ENCODE measurements at regions not wholly inside any gene's neighbourhood (a gene's known extent, or its start where the extent isn't known, plus 50 kb on each side); places are given as distances from the start of the nearest gene placed in this dataset.

- H3K4me1 ChIP-seq (ENCODE audit: insufficient read depth, poor library complexity, severe bottlenecking): no peaks in the 10 kb centered on the region
- TF ChIP-seq CTCF (IDR thresholded peaks at IDR 0.05; ENCODE audit: poor library complexity, severe bottlenecking): no peak
- DNase-seq (ENCODE audit: low spot score): no peak
- no peaks in the 10 kb centered on the region for H3K9me3 ChIP-seq (ENCODE audit: severe bottlenecking)
- no peaks in the 10 kb centered on the region for H3K36me3 ChIP-seq (ENCODE audit: low read depth)
- no peaks in the 10 kb centered on the region for H3K27me3 ChIP-seq (ENCODE audit: insufficient read depth, poor library complexity, severe bottlenecking)
- no peak overlapping the region for H3K4me3 ChIP-seq (ENCODE audit: severe bottlenecking)
- ATAC-seq (ENCODE audit: low read depth): no peak
- H3K27ac ChIP-seq (ENCODE audit: poor library complexity, severe bottlenecking): no peak overlapping the region
These were observed 59.0 kb upstream of the ODC1 start for GRCh38 chr2:10507106-10507505.

GRCh38 chr2:10504994-10505820, 57.1 kb upstream of the ODC1 start:
- H3K27ac ChIP-seq (ENCODE audit: poor library complexity, severe bottlenecking): no peak overlapping the region
- TF ChIP-seq CTCF (IDR thresholded peaks at IDR 0.05; ENCODE audit: poor library complexity, severe bottlenecking): no peak

GRCh38 chr2:10504370-10504993, 56.4 kb upstream of the ODC1 start:
- no peak for TF ChIP-seq CTCF (IDR thresholded peaks at IDR 0.05; ENCODE audit: poor library complexity, severe bottlenecking)
- no peaks in the 10 kb centered on the region for H3K9me3 ChIP-seq (ENCODE audit: severe bottlenecking)
- no peak for DNase-seq (ENCODE audit: low spot score)
- H3K36me3 ChIP-seq (ENCODE audit: low read depth): no peaks in the 10 kb centered on the region
- H3K4me3 ChIP-seq (ENCODE audit: severe bottlenecking): no peak overlapping the region
- no peak for ATAC-seq (ENCODE audit: low read depth)
- H3K27ac ChIP-seq (ENCODE audit: poor library complexity, severe bottlenecking): no peak overlapping the region
- H3K27me3 ChIP-seq (ENCODE audit: insufficient read depth, poor library complexity, severe bottlenecking): no peaks in the 10 kb centered on the region
- no peaks in the 10 kb centered on the region for H3K4me1 ChIP-seq (ENCODE audit: insufficient read depth, poor library complexity, severe bottlenecking)

More at GRCh38 chr2:10504994-10505820, 57.1 kb upstream of the ODC1 start:
- H3K36me3 ChIP-seq (ENCODE audit: low read depth): no peaks in the 10 kb centered on the region
- DNase-seq (ENCODE audit: low spot score) (no peak), ATAC-seq (ENCODE audit: low read depth) (no peak)
- no peaks in the 10 kb centered on the region for H3K27me3 ChIP-seq (ENCODE audit: insufficient read depth, poor library complexity, severe bottlenecking)
- H3K4me3 ChIP-seq (ENCODE audit: severe bottlenecking): no peak overlapping the region
- H3K4me1 ChIP-seq (ENCODE audit: insufficient read depth, poor library complexity, severe bottlenecking): no peaks in the 10 kb centered on the region
- H3K9me3 ChIP-seq (ENCODE audit: severe bottlenecking): no peaks in the 10 kb centered on the region

GRCh38 chr2:10502803-10503107, 54.6 kb upstream of the ODC1 start:
- H3K27me3 ChIP-seq (ENCODE audit: insufficient read depth, poor library complexity, severe bottlenecking): no peaks in the 10 kb centered on the region
- TF ChIP-seq CTCF (IDR thresholded peaks at IDR 0.05; ENCODE audit: poor library complexity, severe bottlenecking): no peak
- H3K9me3 ChIP-seq (ENCODE audit: severe bottlenecking): no peaks in the 10 kb centered on the region
- ATAC-seq (ENCODE audit: low read depth) (no peak), DNase-seq (ENCODE audit: low spot score) (no peak)
- no peak overlapping the region for H3K4me3 ChIP-seq (ENCODE audit: severe bottlenecking)
- H3K4me1 ChIP-seq (ENCODE audit: insufficient read depth, poor library complexity, severe bottlenecking): peaks cover 4% of the 10 kb centered on the region
- H3K27ac ChIP-seq (ENCODE audit: poor library complexity, severe bottlenecking): no peak overlapping the region
- H3K36me3 ChIP-seq (ENCODE audit: low read depth): no peaks in the 10 kb centered on the region

All from RWPE2 (cell line).